GM12878 (cell line): ENCODE measurements at regions not wholly inside any gene's neighbourhood (a gene's known extent, or its start where the extent isn't known, plus 50 kb on each side); places are given as distances from the start of the nearest gene placed in this dataset.

Experiments used
- ATF7 ChIP-seq: fragments of 450-650 bp; IDR thresholded peaks from 2 replicates; pipeline ENCODE4 v1.6.1; 2016; ENCODE audit warnings: low read depth, mild to moderate bottlenecking
- CUX1 ChIP-seq: IDR thresholded peaks from 2 replicates; pipeline ENCODE4 v1.6.1; 2012; ENCODE audit warnings: improper control_type of control experiment, low read depth, low read length; ENCODE audit not compliant: insufficient replicate concordance
- JUND ChIP-seq: IDR thresholded peaks from 2 replicates; pipeline ENCODE4 v1.6.1; 2012; ENCODE audit warnings: low read depth, mild to moderate bottlenecking, low read length, improper control_type of control experiment, moderate library complexity
- MTA2 ChIP-seq: fragments of 450-650 bp; IDR thresholded peaks from 2 replicates; pipeline ENCODE4 v1.6.1; 2016; ENCODE audit warnings: low read depth, mild to moderate bottlenecking, moderate library complexity
- PKNOX1 ChIP-seq: fragments of 450-650 bp; IDR thresholded peaks from 2 replicates; pipeline ENCODE4 v1.6.1; 2016; ENCODE audit warnings: mild to moderate bottlenecking
- ZNF622 ChIP-seq: fragments of 450-650 bp; IDR thresholded peaks from 2 replicates; pipeline ENCODE4 v1.6.1; 2017; ENCODE audit warnings: mild to moderate bottlenecking, inconsistent platforms

DNA sequence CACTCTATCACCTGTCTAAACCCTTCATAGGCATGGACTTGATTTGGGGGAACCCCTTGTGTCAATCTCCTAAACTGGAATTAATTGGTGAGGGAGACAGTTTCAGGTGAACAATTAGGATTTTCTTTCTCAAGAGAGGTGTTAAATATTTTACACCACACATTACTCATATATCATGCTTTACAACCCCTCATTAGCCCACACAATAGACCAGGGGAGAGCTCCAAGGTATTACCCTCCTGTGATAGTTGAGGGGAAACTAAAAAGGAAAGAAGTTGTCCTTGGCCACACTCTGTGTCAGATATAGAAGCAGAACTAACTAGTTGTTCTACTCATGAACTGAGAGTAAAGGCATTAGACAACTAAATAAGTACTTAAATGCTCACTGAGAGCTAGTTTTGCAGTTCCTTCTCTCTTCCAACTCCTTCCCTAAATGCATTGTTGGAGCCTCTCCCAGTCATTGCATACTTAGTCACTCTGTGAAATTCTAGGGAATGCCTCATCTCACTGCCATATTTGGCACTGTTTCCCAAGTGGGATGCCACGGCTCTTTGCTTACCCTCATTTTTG lies 183.7 kb upstream of the CEP162 start (continued):
- TF ChIP-seq CUX1 (peak; percentile 20), ZNF622 (no peak), JUND (0 out of 2 replicates have a peak, but pooled peaks have one; percentile 21), ATF7 (peak; percentile 88), PKNOX1 (peak; percentile 82), MTA2 (peak; percentile 100)
